ENCODE measurements at regions not wholly inside any gene's neighbourhood (a gene's known extent, or its start where the extent isn't known, plus 50 kb on each side); places are given as distances from the start of the nearest gene placed in this dataset.

DNA sequence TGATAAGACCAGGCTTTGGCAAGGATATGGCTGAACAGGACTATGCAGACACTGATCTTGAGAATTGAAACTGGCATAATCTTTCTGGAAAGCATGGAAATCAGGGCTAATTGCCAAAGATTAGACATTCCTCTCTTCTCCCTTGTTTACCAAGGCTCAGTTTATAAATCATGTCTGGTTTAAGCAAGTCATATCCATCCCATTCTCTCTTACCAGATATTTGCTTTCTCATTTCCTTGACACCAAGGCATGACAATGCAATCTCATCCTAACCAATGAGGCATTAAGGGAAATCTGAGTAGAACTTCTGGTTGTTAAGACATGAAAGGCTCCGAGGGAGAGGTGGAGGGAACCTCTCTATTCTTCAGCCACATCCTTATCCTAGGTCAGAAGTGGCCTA is 110.3 kb upstream of the CEP85L start:
- no peak overlapping the region for H3K4me3 ChIP-seq (ENCODE audit: low read depth, low read length)
- H3K9ac ChIP-seq = no peak overlapping the region
- H3K79me2 ChIP-seq = no peaks in the 10 kb centered on the region
- TF ChIP-seq, protein P1, sequence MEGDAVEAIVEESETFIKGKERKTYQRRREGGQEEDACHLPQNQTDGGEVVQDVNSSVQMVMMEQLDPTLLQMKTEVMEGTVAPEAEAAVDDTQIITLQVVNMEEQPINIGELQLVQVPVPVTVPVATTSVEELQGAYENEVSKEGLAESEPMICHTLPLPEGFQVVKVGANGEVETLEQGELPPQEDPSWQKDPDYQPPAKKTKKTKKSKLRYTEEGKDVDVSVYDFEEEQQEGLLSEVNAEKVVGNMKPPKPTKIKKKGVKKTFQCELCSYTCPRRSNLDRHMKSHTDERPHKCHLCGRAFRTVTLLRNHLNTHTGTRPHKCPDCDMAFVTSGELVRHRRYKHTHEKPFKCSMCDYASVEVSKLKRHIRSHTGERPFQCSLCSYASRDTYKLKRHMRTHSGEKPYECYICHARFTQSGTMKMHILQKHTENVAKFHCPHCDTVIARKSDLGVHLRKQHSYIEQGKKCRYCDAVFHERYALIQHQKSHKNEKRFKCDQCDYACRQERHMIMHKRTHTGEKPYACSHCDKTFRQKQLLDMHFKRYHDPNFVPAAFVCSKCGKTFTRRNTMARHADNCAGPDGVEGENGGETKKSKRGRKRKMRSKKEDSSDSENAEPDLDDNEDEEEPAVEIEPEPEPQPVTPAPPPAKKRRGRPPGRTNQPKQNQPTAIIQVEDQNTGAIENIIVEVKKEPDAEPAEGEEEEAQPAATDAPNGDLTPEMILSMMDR (IDR thresholded peaks at IDR 0.05) = no peak
- H3K27ac ChIP-seq = no peak overlapping the region
- H2AFZ ChIP-seq = no peak overlapping the region
- no peak overlapping the region for H3K4me2 ChIP-seq (ENCODE audit: low read length)
- H3K27me3 ChIP-seq (ENCODE audit: control insufficient read depth, insufficient read depth, low read length) = no peaks in the 10 kb centered on the region
- H3K9me3 ChIP-seq (ENCODE audit: control insufficient read depth, low read length) = no peaks in the 10 kb centered on the region
- H3K36me3 ChIP-seq (ENCODE audit: control insufficient read depth, insufficient read depth, low read length) = no peaks in the 10 kb centered on the region
- H3K4me1 ChIP-seq = no peaks in the 10 kb centered on the region

DNA sequence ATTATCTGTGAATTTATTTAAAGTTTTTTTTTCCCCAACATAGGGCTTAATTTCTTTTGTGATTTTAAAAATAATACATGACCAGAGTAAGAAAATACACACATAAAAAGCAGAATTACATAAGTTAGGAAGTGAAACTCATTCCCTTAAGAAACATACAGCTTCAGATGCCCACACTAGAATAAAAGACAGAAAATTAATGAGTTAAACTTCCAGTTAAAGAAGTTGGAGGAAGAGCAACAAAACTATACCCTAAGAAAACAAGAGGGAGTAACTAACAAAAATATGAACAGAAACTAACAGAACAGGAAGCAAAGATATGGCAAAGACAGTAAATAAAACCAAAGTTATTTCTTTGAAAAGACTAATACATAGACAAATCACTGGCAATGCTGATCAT is 107.6 kb upstream of the CEP85L start:
- H3K9ac ChIP-seq = no peak overlapping the region
- H2AFZ ChIP-seq = no peak overlapping the region
- TF ChIP-seq, protein P1 (IDR thresholded peaks at IDR 0.05) = no peak
- no peaks in the 10 kb centered on the region for H3K9me3 ChIP-seq (ENCODE audit: control insufficient read depth, low read length)
- no peaks in the 10 kb centered on the region for H3K79me2 ChIP-seq
- no peaks in the 10 kb centered on the region for H3K4me1 ChIP-seq
- H3K36me3 ChIP-seq (ENCODE audit: control insufficient read depth, insufficient read depth, low read length) = no peaks in the 10 kb centered on the region
- no peak overlapping the region for H3K4me2 ChIP-seq (ENCODE audit: low read length)
- no peak overlapping the region for H3K27ac ChIP-seq
- no peaks in the 10 kb centered on the region for H3K27me3 ChIP-seq (ENCODE audit: control insufficient read depth, insufficient read depth, low read length)
- H3K4me3 ChIP-seq (ENCODE audit: low read depth, low read length) = no peak overlapping the region

DNA sequence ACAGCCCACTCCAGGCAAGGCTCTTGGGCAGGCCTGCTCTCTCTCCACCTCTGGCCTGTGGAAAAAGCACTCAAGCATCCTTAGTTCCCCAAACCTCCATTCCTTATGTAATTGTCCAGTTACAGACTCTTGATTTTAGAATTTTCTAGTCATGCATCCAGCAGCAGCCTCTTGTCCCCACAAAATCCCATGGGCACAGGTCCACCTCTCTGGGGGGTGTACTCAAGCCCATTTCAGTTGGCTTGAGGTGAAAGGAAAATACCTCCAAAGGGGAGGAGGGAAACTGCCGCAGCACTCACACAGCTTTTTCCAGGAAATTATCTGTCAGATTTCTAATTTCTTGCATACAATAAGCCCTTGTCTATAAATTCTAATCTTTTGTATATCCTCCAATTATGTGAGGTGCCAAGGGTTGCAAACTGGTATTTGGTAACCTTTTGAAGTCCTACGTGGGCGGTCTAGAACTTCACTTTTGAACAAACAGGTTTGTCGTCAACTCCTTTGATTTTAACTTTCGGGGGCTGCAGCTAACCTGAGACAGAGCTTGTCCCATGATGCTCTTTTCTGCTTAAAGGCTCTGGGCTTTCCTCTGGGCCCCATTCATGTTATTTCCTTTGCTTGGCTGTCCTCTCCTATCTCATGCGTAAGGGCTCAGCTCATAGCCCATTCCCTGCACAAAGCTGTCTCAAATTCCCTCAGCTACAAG is 104.7 kb upstream of the CEP85L start:
- no peak overlapping the region for H3K4me2 ChIP-seq (ENCODE audit: low read length)
- no peaks in the 10 kb centered on the region for H3K36me3 ChIP-seq (ENCODE audit: control insufficient read depth, insufficient read depth, low read length)
- no peaks in the 10 kb centered on the region for H3K9me3 ChIP-seq (ENCODE audit: control insufficient read depth, low read length)
- H3K4me3 ChIP-seq (ENCODE audit: low read depth, low read length) = no peak overlapping the region
- H3K27me3 ChIP-seq (ENCODE audit: control insufficient read depth, insufficient read depth, low read length) = no peaks in the 10 kb centered on the region
- no peak overlapping the region for H3K9ac ChIP-seq
- no peak overlapping the region for H3K27ac ChIP-seq
- TF ChIP-seq, protein P1 (IDR thresholded peaks at IDR 0.05) = no peak
- H2AFZ ChIP-seq = no peak overlapping the region
- no peaks in the 10 kb centered on the region for H3K79me2 ChIP-seq
- no peaks in the 10 kb centered on the region for H3K4me1 ChIP-seq

DNA sequence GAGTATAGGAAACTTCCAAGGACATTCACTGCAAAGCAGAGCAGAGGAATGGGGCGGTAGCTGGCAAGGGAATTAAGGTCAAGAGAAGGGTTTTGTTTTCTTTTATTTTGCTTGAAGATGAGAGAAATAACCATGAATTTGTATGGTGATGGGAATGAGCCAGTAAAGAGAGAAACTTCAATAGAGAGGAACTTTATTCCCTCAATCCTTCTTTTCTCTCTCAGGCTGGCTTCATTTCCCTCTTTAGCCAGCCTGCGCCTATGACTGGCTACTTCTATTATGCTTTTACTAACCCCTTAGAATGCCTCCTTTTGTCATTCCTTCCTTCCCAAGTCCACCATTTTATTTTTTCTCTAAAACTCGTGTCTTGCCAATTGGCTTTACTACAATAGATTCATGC is 101.4 kb upstream of the CEP85L start:
- H3K4me2 ChIP-seq (ENCODE audit: low read length) = no peak overlapping the region
- H3K27me3 ChIP-seq (ENCODE audit: control insufficient read depth, insufficient read depth, low read length) = no peaks in the 10 kb centered on the region
- no peak overlapping the region for H3K4me3 ChIP-seq (ENCODE audit: low read depth, low read length)
- H3K79me2 ChIP-seq = no peaks in the 10 kb centered on the region
- H3K36me3 ChIP-seq (ENCODE audit: control insufficient read depth, insufficient read depth, low read length) = no peaks in the 10 kb centered on the region
- no peaks in the 10 kb centered on the region for H3K4me1 ChIP-seq
- H3K9ac ChIP-seq = no peak overlapping the region
- TF ChIP-seq, protein P1 (IDR thresholded peaks at IDR 0.05) = no peak
- no peak overlapping the region for H3K27ac ChIP-seq
- no peak overlapping the region for H2AFZ ChIP-seq
- no peaks in the 10 kb centered on the region for H3K9me3 ChIP-seq (ENCODE audit: control insufficient read depth, low read length)

DNA sequence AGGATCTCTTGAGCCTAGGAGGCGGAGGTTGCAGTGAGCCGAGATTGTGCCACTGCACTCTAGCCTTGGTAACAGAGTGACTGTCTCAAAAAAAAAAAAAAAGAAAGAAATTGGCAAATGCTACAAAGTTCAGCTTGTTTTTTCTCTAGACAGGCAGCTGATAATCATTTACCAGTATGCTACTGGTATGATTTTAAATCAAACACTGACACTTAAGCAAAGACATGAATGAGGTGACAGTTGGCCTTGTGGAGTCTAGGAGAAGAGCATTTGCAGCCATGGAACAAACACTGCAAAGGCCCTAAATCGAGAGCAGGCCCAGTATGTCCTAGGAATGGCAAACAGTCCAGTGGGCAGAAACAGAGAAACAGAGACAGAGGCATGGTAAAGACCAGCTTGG is 99.7 kb upstream of the CEP85L start:
- no peaks in the 10 kb centered on the region for H3K36me3 ChIP-seq (ENCODE audit: control insufficient read depth, insufficient read depth, low read length)

More for the DNA sequence above, 99.7 kb upstream of the CEP85L start:
- no peak overlapping the region for H2AFZ ChIP-seq
- no peaks in the 10 kb centered on the region for H3K9me3 ChIP-seq (ENCODE audit: control insufficient read depth, low read length)
- H3K79me2 ChIP-seq = no peaks in the 10 kb centered on the region
- no peaks in the 10 kb centered on the region for H3K4me1 ChIP-seq
- no peak overlapping the region for H3K4me2 ChIP-seq (ENCODE audit: low read length)
- no peak overlapping the region for H3K4me3 ChIP-seq (ENCODE audit: low read depth, low read length)
- H3K27ac ChIP-seq = no peak overlapping the region
- H3K9ac ChIP-seq = no peak overlapping the region
- TF ChIP-seq, protein P1 (IDR thresholded peaks at IDR 0.05) = no peak
- H3K27me3 ChIP-seq (ENCODE audit: control insufficient read depth, insufficient read depth, low read length) = no peaks in the 10 kb centered on the region
